Nephron progenitor cell (in vitro differentiated cells): ENCODE measurements at regions not wholly inside any gene's neighbourhood (a gene's known extent, or its start where the extent isn't known, plus 50 kb on each side); places are given as distances from the start of the nearest gene placed in this dataset.

ENCODE experiments used
- DNase-seq: peaks from one replicate; pipeline ENCODE4 v3.0.0; 2021
- H3K27ac Mint-ChIP-seq: 2 replicates; pipeline ENCODE4 v1.8.0; 2021; ENCODE audit warnings: mild to moderate bottlenecking, moderate library complexity, mixed read lengths
- H3K27me3 Mint-ChIP-seq: 2 replicates; pipeline ENCODE4 v1.8.0; 2021; ENCODE audit warnings: mild to moderate bottlenecking, low read depth, mixed read lengths; ENCODE audit not compliant: poor library complexity
- H3K36me3 Mint-ChIP-seq: 2 replicates; pipeline ENCODE4 v1.8.0; 2021; ENCODE audit warnings: low read depth, mixed read lengths
- H3K4me1 Mint-ChIP-seq: 2 replicates; pipeline ENCODE4 v1.8.0; 2021; ENCODE audit warnings: mixed read lengths
- H3K4me3 Mint-ChIP-seq: 2 replicates; pipeline ENCODE4 v1.8.0; 2021; ENCODE audit warnings: mild to moderate bottlenecking, moderate library complexity, mixed read lengths
- H3K9me3 Mint-ChIP-seq: 2 replicates; pipeline ENCODE4 v1.8.0; 2021; ENCODE audit warnings: mild to moderate bottlenecking, moderate library complexity, mixed read lengths
- CTCF ChIP-seq: fragments of 200-600 bp; sonication (generic); IDR thresholded peaks from 2 replicates; pipeline ENCODE4 v1.5.0; 2021; ENCODE audit warnings: antibody characterized with exemption

- TF ChIP-seq CTCF, result no peak
- no peak overlapping the region for H3K4me3 Mint-ChIP-seq
- H3K27ac Mint-ChIP-seq, result no peak overlapping the region
- H3K36me3 Mint-ChIP-seq, result no peaks in the 10 kb centered on the region
- no peak for DNase-seq
- H3K9me3 Mint-ChIP-seq, result peaks cover 8% of the 10 kb centered on the region
- peaks cover 11% of the 10 kb centered on the region for H3K4me1 Mint-ChIP-seq
- H3K27me3 Mint-ChIP-seq, result peaks cover 40% of the 10 kb centered on the region
These were observed 86.1 kb upstream of the BZW1 start for GRCh38 chr2:200725596-200725995.

GRCh38 chr2:200728630-200729029 is 83.1 kb upstream of the BZW1 start:
- no peak overlapping the region for H3K27ac Mint-ChIP-seq
- H3K27me3 Mint-ChIP-seq, result peaks cover 49% of the 10 kb centered on the region
- H3K9me3 Mint-ChIP-seq, result no peaks in the 10 kb centered on the region
- no peaks in the 10 kb centered on the region for H3K36me3 Mint-ChIP-seq
- no peak for TF ChIP-seq CTCF
- peaks cover 11% of the 10 kb centered on the region for H3K4me1 Mint-ChIP-seq
- H3K4me3 Mint-ChIP-seq, result no peak overlapping the region
- DNase-seq, result no peak

GRCh38 chr2:200730302-200730701 is 81.4 kb upstream of the BZW1 start:
- Mint-ChIP-seq H3K36me3 (no peaks in the 10 kb centered on the region), H3K4me1 (peaks cover 6% of the 10 kb centered on the region), H3K4me3 (no peak overlapping the region), H3K27me3 (peaks cover 40% of the 10 kb centered on the region), H3K27ac (no peak overlapping the region), H3K9me3 (no peaks in the 10 kb centered on the region)
- TF ChIP-seq CTCF, result no peak
- no peak for DNase-seq

- H3K27me3 Mint-ChIP-seq, result peaks cover 34% of the 10 kb centered on the region
- no peak overlapping the region for H3K4me3 Mint-ChIP-seq
- H3K36me3 Mint-ChIP-seq, result no peaks in the 10 kb centered on the region
These were observed 80.8 kb upstream of the BZW1 start for GRCh38 chr2:200730960-200731359.

GRCh38 chr2:200732866-200733265 is 78.8 kb upstream of the BZW1 start:
- Mint-ChIP-seq H3K27me3 (peaks cover 19% of the 10 kb centered on the region), H3K36me3 (no peaks in the 10 kb centered on the region), H3K27ac (no peak overlapping the region), H3K9me3 (no peaks in the 10 kb centered on the region), H3K4me1 (peaks cover 21% of the 10 kb centered on the region), H3K4me3 (no peak overlapping the region)
- TF ChIP-seq CTCF, result no peak
- DNase-seq, result no peak

More at GRCh38 chr2:200730960-200731359, 80.8 kb upstream of the BZW1 start:
- no peaks in the 10 kb centered on the region for H3K9me3 Mint-ChIP-seq
- H3K27ac Mint-ChIP-seq, result no peak overlapping the region
- peaks cover 5% of the 10 kb centered on the region for H3K4me1 Mint-ChIP-seq
- TF ChIP-seq CTCF, result no peak
- DNase-seq, result no peak

- Mint-ChIP-seq H3K9me3 (no peaks in the 10 kb centered on the region), H3K27me3 (peaks cover 17% of the 10 kb centered on the region)
- no peak for TF ChIP-seq CTCF
These were observed 78.0 kb upstream of the BZW1 start for GRCh38 chr2:200733713-200734198.

More at GRCh38 chr2:200733713-200734198, 78.0 kb upstream of the BZW1 start:
- Mint-ChIP-seq H3K27ac (no peak overlapping the region), H3K4me1 (peaks cover 21% of the 10 kb centered on the region), H3K36me3 (no peaks in the 10 kb centered on the region), H3K4me3 (no peak overlapping the region)
- no peak for DNase-seq
